Spinal cord (tissue), 9 donors: ENCODE measurements at regions not wholly inside any gene's neighbourhood (a gene's known extent, or its start where the extent isn't known, plus 50 kb on each side); places are given as distances from the start of the nearest gene placed in this dataset.
A peak's percentile ranks its signal among the peaks of the same experiment; 100 is the strongest.

Experiments used
- DNase-seq, 6 donors: peaks; one replicate each; pipeline versions ENCODE4 v3.0.0 to v3.0.0-alpha.2; 2013 to 2015; ENCODE audit warnings: low spot score in 6 of 6, low read depth in 4 of 6
- H3K27ac ChIP-seq: one replicate; pipeline ENCODE4 v1.5.1; 2013; ENCODE audit warnings: low read depth, low read length, control low read depth
- H3K27me3 ChIP-seq: one replicate; pipeline ENCODE4 v1.6.1; 2013; ENCODE audit warnings: low read length; ENCODE audit not compliant: control insufficient read depth, insufficient read depth
- H3K36me3 ChIP-seq: one replicate; pipeline ENCODE4 v1.6.1; 2013; ENCODE audit warnings: low read length; ENCODE audit not compliant: control insufficient read depth, insufficient read depth
- H3K4me1 ChIP-seq: one replicate; pipeline ENCODE4 v1.6.1; 2013; ENCODE audit warnings: low read length; ENCODE audit not compliant: control insufficient read depth, insufficient read depth
- H3K4me3 ChIP-seq: one replicate; pipeline ENCODE4 v1.5.1; 2013; ENCODE audit warnings: low read depth, low read length, control low read depth
- H3K9me3 ChIP-seq: one replicate; pipeline ENCODE4 v1.6.1; 2013; ENCODE audit warnings: low read length; ENCODE audit not compliant: control insufficient read depth, insufficient read depth
- WGBS: methylation state at CpG from one replicate; pipeline ENCODE4 v1.1.5; 2013; ENCODE audit warnings: missing lambda C conversion rate; ENCODE audit not compliant: insufficient coverage; 5-methylcytosine and 5-hydroxymethylcytosine counted together
- donor health status: healthy.

- WGBS = 6% methylated on average over 8 of the region's 13 CpGs
Measured at GRCh38 chrX:14095702-14096101, 66.0 kb upstream of the GEMIN8 start.

GRCh38 chrX:14094191-14094590, 64.5 kb upstream of the GEMIN8 start:
- no CpG with 5 or more reads among the region's 2 CpGs for whole genome bisulfite sequencing
- H3K4me1 ChIP-seq = no peaks in the 10 kb centered on the region
- peaks cover 41% of the 10 kb centered on the region for H3K27me3 ChIP-seq
- no peak for DNase-seq
- H3K36me3 ChIP-seq = no peaks in the 10 kb centered on the region
- H3K9me3 ChIP-seq = no peaks in the 10 kb centered on the region
- no peak overlapping the region for H3K27ac ChIP-seq
- H3K4me3 ChIP-seq = no peak overlapping the region

More at GRCh38 chrX:14095702-14096101, 66.0 kb upstream of the GEMIN8 start:
- H3K4me3 ChIP-seq = no peak overlapping the region
- H3K9me3 ChIP-seq = no peaks in the 10 kb centered on the region
- DNase-seq = peak; percentile 13 to 92 (median 47)
- no peak overlapping the region for H3K27ac ChIP-seq
- H3K36me3 ChIP-seq = no peaks in the 10 kb centered on the region
- peaks cover 41% of the 10 kb centered on the region for H3K27me3 ChIP-seq
- no peaks in the 10 kb centered on the region for H3K4me1 ChIP-seq

GRCh38 chrX:14084466-14084865, 54.8 kb upstream of the GEMIN8 start:
- Histone ChIP-seq H3K4me1 (no peaks in the 10 kb centered on the region), H3K27me3 (peaks cover 5% of the 10 kb centered on the region), H3K27ac (no peak overlapping the region), H3K9me3 (no peaks in the 10 kb centered on the region), H3K4me3 (no peak overlapping the region), H3K36me3 (no peaks in the 10 kb centered on the region)
- DNase-seq = peak in 1 of 6 donors; percentile 64
- no CpG with 5 or more reads among the region's 1 CpG for WGBS

- Histone ChIP-seq H3K27ac (no peak overlapping the region), H3K4me3 (no peak overlapping the region), H3K36me3 (no peaks in the 10 kb centered on the region), H3K4me1 (no peaks in the 10 kb centered on the region), H3K9me3 (no peaks in the 10 kb centered on the region), H3K27me3 (peaks cover 5% of the 10 kb centered on the region)
- no peak for DNase-seq
Measured at GRCh38 chrX:14083783-14084182, 54.1 kb upstream of the GEMIN8 start.

GRCh38 chrX:14079891-14080430, 50.3 kb upstream of the GEMIN8 start:
- Histone ChIP-seq H3K27me3 (peaks cover 20% of the 10 kb centered on the region), H3K36me3 (no peaks in the 10 kb centered on the region), H3K4me3 (no peak overlapping the region), H3K4me1 (no peaks in the 10 kb centered on the region), H3K27ac (no peak overlapping the region), H3K9me3 (no peaks in the 10 kb centered on the region)
- no CpG with 5 or more reads among the region's 2 CpGs for WGBS
- no peak for DNase-seq
